GM12874 (cell line): ENCODE measurements at regions not wholly inside any gene's neighbourhood (a gene's known extent, or its start where the extent isn't known, plus 50 kb on each side); places are given as distances from the start of the nearest gene placed in this dataset.

ENCODE experiments used
- CTCF ChIP-seq: IDR thresholded peaks from 2 replicates; pipeline ENCODE4 v1.5.1; 2011; ENCODE audit warnings: low read depth, mild to moderate bottlenecking, control low read depth, low read length, moderate library complexity; ENCODE audit not compliant: insufficient read depth

GRCh38 chr1:73136975-73137374, 854.6 kb upstream of the NEGR1 start:
- TF ChIP-seq CTCF = no peak

GRCh38 chr1:73106931-73107330, 824.6 kb upstream of the NEGR1 start:
- no peak for TF ChIP-seq CTCF

GRCh38 chr1:73105755-73106154, 823.4 kb upstream of the NEGR1 start:
- TF ChIP-seq CTCF = no peak

GRCh38 chr1:73104749-73105148, 822.4 kb upstream of the NEGR1 start:
- no peak for TF ChIP-seq CTCF

- TF ChIP-seq CTCF = no peak
These were observed 817.9 kb upstream of the NEGR1 start for GRCh38 chr1:73100216-73100615.

- TF ChIP-seq CTCF = no peak
These were observed 815.6 kb upstream of the NEGR1 start for GRCh38 chr1:73097917-73098316.

GRCh38 chr1:73096841-73097240, 814.5 kb upstream of the NEGR1 start:
- no peak for TF ChIP-seq CTCF

- TF ChIP-seq CTCF = no peak
These were observed 810.0 kb upstream of the NEGR1 start for GRCh38 chr1:73092383-73092782.
